ENCODE measurements at regions not wholly inside any gene's neighbourhood (a gene's known extent, or its start where the extent isn't known, plus 50 kb on each side); places are given as distances from the start of the nearest gene placed in this dataset.

DNA sequence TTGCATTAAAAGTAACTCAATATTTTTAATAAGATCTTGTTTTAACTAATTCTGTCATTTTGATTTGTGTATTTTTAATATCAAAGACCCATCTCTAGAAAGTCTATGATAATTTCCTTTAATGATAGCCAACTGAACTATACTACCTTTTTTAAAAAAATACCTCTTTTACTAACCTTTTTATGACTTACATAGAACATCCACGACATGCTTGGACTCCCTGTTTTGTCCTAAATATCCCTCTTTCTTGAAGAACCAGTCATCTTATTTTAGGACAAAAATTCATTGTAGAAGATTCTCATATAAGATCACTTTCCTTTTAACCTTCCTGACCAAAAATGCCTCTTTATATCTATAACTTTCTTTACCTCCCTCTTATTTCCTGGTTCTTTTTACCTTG, 76.8 kb upstream of the GC start:
- H3K36me3 ChIP-seq (ENCODE audit: insufficient read depth) = peaks cover 56% of the 10 kb centered on the region
- peaks cover 17% of the 10 kb centered on the region for H3K4me1 ChIP-seq (ENCODE audit: insufficient read depth)
- Mint-ChIP-seq H3K27ac (no peak overlapping the region), H3K36me3 (ENCODE audit: low read depth) (peaks cover 72% of the 10 kb centered on the region), H3K4me1 (peaks cover 17% of the 10 kb centered on the region), H3K27me3 (ENCODE audit: insufficient read depth, low read depth, poor library complexity) (peaks cover 4% of the 10 kb centered on the region), H3K4me3 (no peak overlapping the region), H3K9me3 (peaks cover 81% of the 10 kb centered on the region)
- no peaks in the 10 kb centered on the region for H4K20me1 ChIP-seq (replicated peaks; ENCODE audit: insufficient read depth)
- no peaks in the 10 kb centered on the region for H3K79me2 ChIP-seq (replicated peaks; ENCODE audit: insufficient read depth)
- no peaks in the 10 kb centered on the region for H3F3A ChIP-seq (replicated peaks; ENCODE audit: low read depth)
- H3K4me2 ChIP-seq = no peak overlapping the region
- ATAC-seq (no peak), DNase-seq (ENCODE audit: low spot score) (peak; percentile 90)
- H3K27me3 ChIP-seq (ENCODE audit: insufficient read depth) = no peaks in the 10 kb centered on the region
- no peaks in the 10 kb centered on the region for H3K9me2 ChIP-seq (ENCODE audit: insufficient read depth)
- TF ChIP-seq NANOG (IDR thresholded peaks at IDR 0.05; ENCODE audit: borderline replicate concordance) (no peak), CREB1 (CRISPR knock-in tag; IDR thresholded peaks at IDR 0.05; ENCODE audit: low read depth) (no peak), STAT1 (IDR thresholded peaks at IDR 0.05; ENCODE audit: unreplicated experiment) (no peak)
- H2AFZ ChIP-seq = no peak overlapping the region
- no peak overlapping the region for H3K27ac ChIP-seq (ENCODE audit: low read depth)
- H3K4me3 ChIP-seq = no peak overlapping the region

GRCh38 chr4:71862315-71862714, 78.4 kb upstream of the GC start:
- H4K20me1 ChIP-seq (replicated peaks; ENCODE audit: insufficient read depth) = no peaks in the 10 kb centered on the region
- Mint-ChIP-seq H3K27ac (no peak overlapping the region), H3K27me3 (ENCODE audit: insufficient read depth, low read depth, poor library complexity) (peaks cover 2% of the 10 kb centered on the region), H3K4me3 (no peak overlapping the region), H3K4me1 (peaks cover 6% of the 10 kb centered on the region; the same call in 2 of the 3 replicates), H3K36me3 (ENCODE audit: low read depth) (peaks cover 79% of the 10 kb centered on the region), H3K9me3 (peaks cover 94% of the 10 kb centered on the region)
- no peak overlapping the region for H3K4me2 ChIP-seq
- H3F3A ChIP-seq (replicated peaks; ENCODE audit: low read depth) = no peaks in the 10 kb centered on the region
- no peak for ATAC-seq
- H3K4me3 ChIP-seq = no peak overlapping the region
- no peak overlapping the region for H3K27ac ChIP-seq (ENCODE audit: low read depth)
- H3K36me3 ChIP-seq (ENCODE audit: insufficient read depth) = peaks cover 56% of the 10 kb centered on the region
- no peak for DNase-seq (ENCODE audit: low spot score)
- no peaks in the 10 kb centered on the region for H3K79me2 ChIP-seq (replicated peaks; ENCODE audit: insufficient read depth)
- no peak overlapping the region for H2AFZ ChIP-seq
- no peaks in the 10 kb centered on the region for H3K27me3 ChIP-seq (ENCODE audit: insufficient read depth)
- peaks cover 7% of the 10 kb centered on the region for H3K4me1 ChIP-seq (ENCODE audit: insufficient read depth)
- no peaks in the 10 kb centered on the region for H3K9me2 ChIP-seq (ENCODE audit: insufficient read depth)
- TF ChIP-seq, protein P1, sequence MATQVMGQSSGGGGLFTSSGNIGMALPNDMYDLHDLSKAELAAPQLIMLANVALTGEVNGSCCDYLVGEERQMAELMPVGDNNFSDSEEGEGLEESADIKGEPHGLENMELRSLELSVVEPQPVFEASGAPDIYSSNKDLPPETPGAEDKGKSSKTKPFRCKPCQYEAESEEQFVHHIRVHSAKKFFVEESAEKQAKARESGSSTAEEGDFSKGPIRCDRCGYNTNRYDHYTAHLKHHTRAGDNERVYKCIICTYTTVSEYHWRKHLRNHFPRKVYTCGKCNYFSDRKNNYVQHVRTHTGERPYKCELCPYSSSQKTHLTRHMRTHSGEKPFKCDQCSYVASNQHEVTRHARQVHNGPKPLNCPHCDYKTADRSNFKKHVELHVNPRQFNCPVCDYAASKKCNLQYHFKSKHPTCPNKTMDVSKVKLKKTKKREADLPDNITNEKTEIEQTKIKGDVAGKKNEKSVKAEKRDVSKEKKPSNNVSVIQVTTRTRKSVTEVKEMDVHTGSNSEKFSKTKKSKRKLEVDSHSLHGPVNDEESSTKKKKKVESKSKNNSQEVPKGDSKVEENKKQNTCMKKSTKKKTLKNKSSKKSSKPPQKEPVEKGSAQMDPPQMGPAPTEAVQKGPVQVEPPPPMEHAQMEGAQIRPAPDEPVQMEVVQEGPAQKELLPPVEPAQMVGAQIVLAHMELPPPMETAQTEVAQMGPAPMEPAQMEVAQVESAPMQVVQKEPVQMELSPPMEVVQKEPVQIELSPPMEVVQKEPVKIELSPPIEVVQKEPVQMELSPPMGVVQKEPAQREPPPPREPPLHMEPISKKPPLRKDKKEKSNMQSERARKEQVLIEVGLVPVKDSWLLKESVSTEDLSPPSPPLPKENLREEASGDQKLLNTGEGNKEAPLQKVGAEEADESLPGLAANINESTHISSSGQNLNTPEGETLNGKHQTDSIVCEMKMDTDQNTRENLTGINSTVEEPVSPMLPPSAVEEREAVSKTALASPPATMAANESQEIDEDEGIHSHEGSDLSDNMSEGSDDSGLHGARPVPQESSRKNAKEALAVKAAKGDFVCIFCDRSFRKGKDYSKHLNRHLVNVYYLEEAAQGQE (IDR thresholded peaks at IDR 0.05; ENCODE audit: unreplicated experiment) = no peak
- TF ChIP-seq STAT1 (IDR thresholded peaks at IDR 0.05; ENCODE audit: unreplicated experiment) = no peak
- TF ChIP-seq CREB1 (CRISPR knock-in tag; IDR thresholded peaks at IDR 0.05; ENCODE audit: low read depth) = no peak
- TF ChIP-seq, protein P2, sequence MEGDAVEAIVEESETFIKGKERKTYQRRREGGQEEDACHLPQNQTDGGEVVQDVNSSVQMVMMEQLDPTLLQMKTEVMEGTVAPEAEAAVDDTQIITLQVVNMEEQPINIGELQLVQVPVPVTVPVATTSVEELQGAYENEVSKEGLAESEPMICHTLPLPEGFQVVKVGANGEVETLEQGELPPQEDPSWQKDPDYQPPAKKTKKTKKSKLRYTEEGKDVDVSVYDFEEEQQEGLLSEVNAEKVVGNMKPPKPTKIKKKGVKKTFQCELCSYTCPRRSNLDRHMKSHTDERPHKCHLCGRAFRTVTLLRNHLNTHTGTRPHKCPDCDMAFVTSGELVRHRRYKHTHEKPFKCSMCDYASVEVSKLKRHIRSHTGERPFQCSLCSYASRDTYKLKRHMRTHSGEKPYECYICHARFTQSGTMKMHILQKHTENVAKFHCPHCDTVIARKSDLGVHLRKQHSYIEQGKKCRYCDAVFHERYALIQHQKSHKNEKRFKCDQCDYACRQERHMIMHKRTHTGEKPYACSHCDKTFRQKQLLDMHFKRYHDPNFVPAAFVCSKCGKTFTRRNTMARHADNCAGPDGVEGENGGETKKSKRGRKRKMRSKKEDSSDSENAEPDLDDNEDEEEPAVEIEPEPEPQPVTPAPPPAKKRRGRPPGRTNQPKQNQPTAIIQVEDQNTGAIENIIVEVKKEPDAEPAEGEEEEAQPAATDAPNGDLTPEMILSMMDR (conservative IDR thresholded peaks at IDR 0.05; ENCODE audit: low read depth in 2 of 2) = no peak
- no peak for TF ChIP-seq NANOG (IDR thresholded peaks at IDR 0.05; ENCODE audit: borderline replicate concordance)
- TF ChIP-seq ZNF331 (CRISPR knock-in tag; IDR thresholded peaks at IDR 0.05; ENCODE audit: low read depth) = no peak
- TF ChIP-seq POLR2AphosphoS5 (IDR thresholded peaks at IDR 0.05; ENCODE audit: low read depth) = no peak
- TF ChIP-seq JUNB (IDR thresholded peaks at IDR 0.05; ENCODE audit: unreplicated experiment) = no peak
- TF ChIP-seq EZH2phosphoT487 (IDR thresholded peaks at IDR 0.05; ENCODE audit: unreplicated experiment) = no peak
- TF ChIP-seq ETS1 (IDR thresholded peaks at IDR 0.05) = no peak
- no peak for TF ChIP-seq EZH2 (IDR thresholded peaks at IDR 0.05; ENCODE audit: low read depth, unreplicated experiment)
- no peak for TF ChIP-seq ZNF114 (CRISPR knock-in tag; IDR thresholded peaks at IDR 0.05)

Data from GM23338 (cell line).